ENCODE measurements at regions not wholly inside any gene's neighbourhood (a gene's known extent, or its start where the extent isn't known, plus 50 kb on each side); places are given as distances from the start of the nearest gene placed in this dataset.

DNA sequence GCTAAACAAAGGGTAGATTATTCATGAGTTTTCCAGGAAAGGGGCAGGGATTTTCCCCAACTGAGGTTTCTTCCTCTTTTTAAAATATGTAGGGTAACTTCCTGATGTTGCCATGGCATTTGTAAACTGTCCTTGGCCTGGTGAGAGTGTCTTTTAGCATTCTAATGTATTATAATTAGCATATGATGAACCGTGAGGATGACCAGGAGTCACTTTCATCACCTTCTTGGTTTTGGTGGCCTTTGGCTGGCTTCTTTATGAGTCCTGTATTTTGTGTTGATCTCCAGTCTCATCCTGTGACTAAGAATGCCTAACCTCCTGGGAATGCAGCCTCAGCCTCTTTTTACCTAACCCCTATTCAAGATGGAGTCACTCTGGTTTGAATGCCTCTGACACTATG lies 391.0 kb upstream of the LINC00305 start:
- TF ChIP-seq, protein P1, sequence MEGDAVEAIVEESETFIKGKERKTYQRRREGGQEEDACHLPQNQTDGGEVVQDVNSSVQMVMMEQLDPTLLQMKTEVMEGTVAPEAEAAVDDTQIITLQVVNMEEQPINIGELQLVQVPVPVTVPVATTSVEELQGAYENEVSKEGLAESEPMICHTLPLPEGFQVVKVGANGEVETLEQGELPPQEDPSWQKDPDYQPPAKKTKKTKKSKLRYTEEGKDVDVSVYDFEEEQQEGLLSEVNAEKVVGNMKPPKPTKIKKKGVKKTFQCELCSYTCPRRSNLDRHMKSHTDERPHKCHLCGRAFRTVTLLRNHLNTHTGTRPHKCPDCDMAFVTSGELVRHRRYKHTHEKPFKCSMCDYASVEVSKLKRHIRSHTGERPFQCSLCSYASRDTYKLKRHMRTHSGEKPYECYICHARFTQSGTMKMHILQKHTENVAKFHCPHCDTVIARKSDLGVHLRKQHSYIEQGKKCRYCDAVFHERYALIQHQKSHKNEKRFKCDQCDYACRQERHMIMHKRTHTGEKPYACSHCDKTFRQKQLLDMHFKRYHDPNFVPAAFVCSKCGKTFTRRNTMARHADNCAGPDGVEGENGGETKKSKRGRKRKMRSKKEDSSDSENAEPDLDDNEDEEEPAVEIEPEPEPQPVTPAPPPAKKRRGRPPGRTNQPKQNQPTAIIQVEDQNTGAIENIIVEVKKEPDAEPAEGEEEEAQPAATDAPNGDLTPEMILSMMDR (IDR thresholded peaks at IDR 0.05): no peak
- TF ChIP-seq, protein P2, sequence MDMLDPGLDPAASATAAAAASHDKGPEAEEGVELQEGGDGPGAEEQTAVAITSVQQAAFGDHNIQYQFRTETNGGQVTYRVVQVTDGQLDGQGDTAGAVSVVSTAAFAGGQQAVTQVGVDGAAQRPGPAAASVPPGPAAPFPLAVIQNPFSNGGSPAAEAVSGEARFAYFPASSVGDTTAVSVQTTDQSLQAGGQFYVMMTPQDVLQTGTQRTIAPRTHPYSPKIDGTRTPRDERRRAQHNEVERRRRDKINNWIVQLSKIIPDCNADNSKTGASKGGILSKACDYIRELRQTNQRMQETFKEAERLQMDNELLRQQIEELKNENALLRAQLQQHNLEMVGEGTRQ (IDR thresholded peaks at IDR 0.05): no peak
- TF ChIP-seq BHLHE40 (IDR thresholded peaks at IDR 0.05; ENCODE audit: low read depth, low read length) (no peak), EP300 (IDR thresholded peaks at IDR 0.05) (no peak)
- TF ChIP-seq, protein P3, sequence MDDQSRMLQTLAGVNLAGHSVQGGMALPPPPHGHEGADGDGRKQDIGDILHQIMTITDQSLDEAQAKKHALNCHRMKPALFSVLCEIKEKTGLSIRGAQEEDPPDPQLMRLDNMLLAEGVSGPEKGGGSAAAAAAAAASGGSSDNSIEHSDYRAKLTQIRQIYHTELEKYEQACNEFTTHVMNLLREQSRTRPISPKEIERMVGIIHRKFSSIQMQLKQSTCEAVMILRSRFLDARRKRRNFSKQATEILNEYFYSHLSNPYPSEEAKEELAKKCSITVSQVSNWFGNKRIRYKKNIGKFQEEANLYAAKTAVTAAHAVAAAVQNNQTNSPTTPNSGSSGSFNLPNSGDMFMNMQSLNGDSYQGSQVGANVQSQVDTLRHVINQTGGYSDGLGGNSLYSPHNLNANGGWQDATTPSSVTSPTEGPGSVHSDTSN (IDR thresholded peaks at IDR 0.05): no peak
- TF ChIP-seq, protein P4, sequence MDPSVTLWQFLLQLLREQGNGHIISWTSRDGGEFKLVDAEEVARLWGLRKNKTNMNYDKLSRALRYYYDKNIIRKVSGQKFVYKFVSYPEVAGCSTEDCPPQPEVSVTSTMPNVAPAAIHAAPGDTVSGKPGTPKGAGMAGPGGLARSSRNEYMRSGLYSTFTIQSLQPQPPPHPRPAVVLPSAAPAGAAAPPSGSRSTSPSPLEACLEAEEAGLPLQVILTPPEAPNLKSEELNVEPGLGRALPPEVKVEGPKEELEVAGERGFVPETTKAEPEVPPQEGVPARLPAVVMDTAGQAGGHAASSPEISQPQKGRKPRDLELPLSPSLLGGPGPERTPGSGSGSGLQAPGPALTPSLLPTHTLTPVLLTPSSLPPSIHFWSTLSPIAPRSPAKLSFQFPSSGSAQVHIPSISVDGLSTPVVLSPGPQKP (IDR thresholded peaks at IDR 0.05; ENCODE audit: low read depth, low read length): no peak
